CD4-positive, alpha-beta T cell (primary cell): ENCODE measurements at regions not wholly inside any gene's neighbourhood (a gene's known extent, or its start where the extent isn't known, plus 50 kb on each side); places are given as distances from the start of the nearest gene placed in this dataset.

Experiments used
- ATAC-seq: fragments of 200-7000 bp; cut with Tn5 transposase; one replicate; pipeline ENCODE4 v1.10.0; 2022; ENCODE audit warnings: mild to moderate bottlenecking; ENCODE audit not compliant: poor library complexity
- CTCF ChIA-PET: fragments of 350-600 bp; sonication (Branson Sonifier 250); formaldehyde crosslinking; loops from one replicate; lab custom pipeline; 2021; ENCODE audit warnings: antibody characterized with exemption, inconsistent platforms; lab: Charles Lee
- POLR2A ChIA-PET: fragments of 350-600 bp; sonication (Branson Sonifier 250); formaldehyde crosslinking; loops from one replicate; lab custom pipeline; 2021; ENCODE audit warnings: antibody characterized with exemption, inconsistent platforms; lab: Charles Lee
- DNase-seq, 14 experiments: peaks; one replicate each; pipeline ENCODE4 v3.0.0-alpha.2; 2013 to 2020; ENCODE audit warnings: mixed read lengths in 2 of 14
- H3K27ac ChIP-seq, 2 donors: one replicate each; pipeline versions ENCODE4 v1.5.1 to v1.7.0; 2013; ENCODE audit warnings: low read length in 2 of 2, low read depth in 1 of 2, mild to moderate bottlenecking in 1 of 2
- H3K27me3 ChIP-seq, 2 experiments: 1 replicate in 1 of 2; 2 replicates in 1 of 2; pipeline versions ENCODE4 v1.6.1 to v1.7.0; 2013; ENCODE audit warnings: low read length in 2 of 2, control low read depth in 1 of 2, mild to moderate bottlenecking in 1 of 2, moderate library complexity in 1 of 2; ENCODE audit not compliant: insufficient read depth in 2 of 2, control insufficient read depth in 1 of 2
- H3K36me3 ChIP-seq: one replicate; pipeline ENCODE4 v1.6.1; 2013; ENCODE audit warnings: low read length, control low read depth; ENCODE audit not compliant: insufficient read depth
- H3K4me1 ChIP-seq: one replicate; pipeline ENCODE4 v1.6.1; 2013; ENCODE audit warnings: low read length, control low read depth; ENCODE audit not compliant: insufficient read depth
- H3K4me3 ChIP-seq: one replicate; pipeline ENCODE4 v1.5.1; 2013; ENCODE audit warnings: mild to moderate bottlenecking, low read length, moderate library complexity
- H3K9me3 ChIP-seq, 2 experiments: 1 replicate in 1 of 2; 2 replicates in 1 of 2; pipeline versions ENCODE4 v1.6.1 to v1.7.0; 2013; ENCODE audit warnings: low read length in 2 of 2, mild to moderate bottlenecking in 2 of 2, control low read depth in 1 of 2, moderate library complexity in 1 of 2; ENCODE audit not compliant: control insufficient read depth in 1 of 2, insufficient read depth in 1 of 2
- H3K27ac Mint-ChIP-seq: one replicate; pipeline ENCODE4 v1.8.0; 2020; ENCODE audit warnings: mixed read lengths
- H3K27me3 Mint-ChIP-seq: one replicate; pipeline ENCODE4 v1.8.0; 2021; ENCODE audit warnings: mixed read lengths
- H3K36me3 Mint-ChIP-seq: one replicate; pipeline ENCODE4 v1.8.0; 2021; ENCODE audit warnings: low read depth, mixed read lengths
- H3K4me1 Mint-ChIP-seq: one replicate; pipeline ENCODE4 v1.8.0; 2021; ENCODE audit warnings: low read depth, mixed read lengths
- H3K4me3 Mint-ChIP-seq: one replicate; pipeline ENCODE4 v1.8.0; 2020; ENCODE audit warnings: mild to moderate bottlenecking, mixed read lengths
- H3K9me3 Mint-ChIP-seq: one replicate; pipeline ENCODE4 v1.8.0; 2020; ENCODE audit warnings: mixed read lengths
- CTCF ChIP-seq: fragments of 200-600 bp; IDR thresholded peaks from one replicate; pipeline ENCODE4 v1.8.0; 2022; ENCODE audit warnings: antibody characterized with exemption, mild to moderate bottlenecking
- intact Hi-C, 2 experiments: fragments of 100-400 bp; cut with DNase I in 1 of 2; cut with micrococcal nuclease in 1 of 2; formaldehyde crosslinking; loops; one replicate each; pipeline versions ENCODE4 v1.15.1 to v1.9.0; 2023 to 2025; cut with DNase I, micrococcal nuclease

- Mint-ChIP-seq H3K27ac (peak overlapping the region; percentile 96), H3K4me1 (peaks cover 78% of the 10 kb centered on the region), H3K4me3 (peak overlapping the region; percentile 14), H3K27me3 (no peaks in the 10 kb centered on the region), H3K36me3 (peaks cover 15% of the 10 kb centered on the region), H3K9me3 (peaks cover 3% of the 10 kb centered on the region)
- Histone ChIP-seq H3K36me3 (no peaks in the 10 kb centered on the region), H3K4me1 (peaks cover 42% of the 10 kb centered on the region), H3K27ac (no peak overlapping the region), H3K27me3 (no peaks in the 10 kb centered on the region), H3K9me3 (no peaks in the 10 kb centered on the region), H3K4me3 (no peak overlapping the region)
- ATAC-seq (no peak), DNase-seq (no peak)
- TF ChIP-seq CTCF = no peak
- ChIA-PET POLR2A (interaction anchor here (1.8 to 2.4 kb wide), 2 partner anchors 114 to 118 kb away, joined by 4 to 11 read pairs; partner anchors contain the start of gene BTG1), CTCF (no interaction called here)
- intact Hi-C loops = no loop called here
These were observed 118.4 kb downstream of the BTG1 start for GRCh38 chr12:92027243-92027642.

GRCh38 chr12:92025462-92026207 lies 120.0 kb downstream of the BTG1 start:
- no peaks in the 10 kb centered on the region for H3K36me3 ChIP-seq
- DNase-seq (no peak), ATAC-seq (no peak)
- no peaks in the 10 kb centered on the region for H3K27me3 ChIP-seq
- CTCF ChIA-PET = no interaction called here
- peak overlapping the region; percentile 69 for H3K4me3 Mint-ChIP-seq
- H3K9me3 ChIP-seq = no peaks in the 10 kb centered on the region
- H3K27me3 Mint-ChIP-seq = no peaks in the 10 kb centered on the region
- H3K9me3 Mint-ChIP-seq = peaks cover 3% of the 10 kb centered on the region
- H3K4me1 ChIP-seq = peaks cover 39% of the 10 kb centered on the region
- H3K36me3 Mint-ChIP-seq = peaks cover 15% of the 10 kb centered on the region
- no peak overlapping the region for H3K27ac ChIP-seq
- peaks cover 76% of the 10 kb centered on the region for H3K4me1 Mint-ChIP-seq
- peak overlapping the region; percentile 76 for H3K27ac Mint-ChIP-seq
- TF ChIP-seq CTCF = no peak
- POLR2A ChIA-PET = interaction anchor here (1.3 to 2.4 kb wide), 2 partner anchors 105 to 119 kb away, joined by 4 to 11 read pairs; partner anchors contain the start of gene BTG1
- no peak overlapping the region for H3K4me3 ChIP-seq
- intact Hi-C loops = no loop called here

- Mint-ChIP-seq H3K9me3 (peaks cover 4% of the 10 kb centered on the region), H3K36me3 (peaks cover 24% of the 10 kb centered on the region), H3K4me3 (no peak overlapping the region), H3K4me1 (peaks cover 48% of the 10 kb centered on the region), H3K27me3 (no peaks in the 10 kb centered on the region), H3K27ac (peak overlapping the region; percentile 55)
- H3K36me3 ChIP-seq = no peaks in the 10 kb centered on the region
- H3K27me3 ChIP-seq = no peaks in the 10 kb centered on the region
- peaks cover 13% of the 10 kb centered on the region for H3K4me1 ChIP-seq
- no peak for DNase-seq
- H3K9me3 ChIP-seq = no peaks in the 10 kb centered on the region
- TF ChIP-seq CTCF = no peak
- no peak for ATAC-seq
- H3K27ac ChIP-seq = no peak overlapping the region
- intact Hi-C loops = no loop called here
- H3K4me3 ChIP-seq = no peak overlapping the region
- ChIA-PET CTCF (interaction anchor here (1.1 to 1.3 kb wide), 2 partner anchors 13 to 145 kb away, joined by 3 to 5 read pairs; no protein-coding TSS in a partner anchor), POLR2A (interaction anchor here (0.7 to 2.1 kb wide), 5 partner anchors 9 to 121 kb away, joined by 3 to 10 read pairs (median 5); no protein-coding TSS in a partner anchor)
These were observed 123.6 kb downstream of the BTG1 start for GRCh38 chr12:92022093-92022492.
